Testis (tissue), 2 donors: ENCODE measurements at regions not wholly inside any gene's neighbourhood (a gene's known extent, or its start where the extent isn't known, plus 50 kb on each side); places are given as distances from the start of the nearest gene placed in this dataset.

Experiments
- DNase-seq: peaks from one replicate; pipeline ENCODE4 v3.0.0-alpha.2; 2019
- H3K27ac ChIP-seq, 2 donors: fragments of 200-600 bp; sonication (generic); one replicate each; pipeline ENCODE4 v1.5.1; 2019
- H3K27me3 ChIP-seq: fragments of 200-600 bp; sonication (generic); one replicate; pipeline ENCODE4 v1.5.1; 2019
- H3K36me3 ChIP-seq: fragments of 200-600 bp; sonication (generic); one replicate; pipeline ENCODE4 v1.5.1; 2017; ENCODE audit warnings: low read depth; ENCODE audit errors: missing control alignments
- H3K4me1 ChIP-seq: fragments of 200-600 bp; sonication (generic); one replicate; pipeline ENCODE4 v1.5.1; 2019
- H3K4me3 ChIP-seq, 2 donors: fragments of 200-600 bp; sonication (generic); one replicate each; pipeline ENCODE4 v1.5.1; 2017 to 2019
- H3K9me3 ChIP-seq: fragments of 200-600 bp; sonication (generic); one replicate; pipeline ENCODE4 v1.5.1; 2017
- CTCF ChIP-seq, 3 experiments: fragments of 450-650 bp in 2 of 3; fragments of 200-600 bp in 1 of 3; sonication (generic) in 1 of 3; IDR thresholded peaks; one replicate each; pipeline ENCODE4 v1.5.1; 2016 to 2019; ENCODE audit warnings: antibody characterized with exemption in 3 of 3, mild to moderate bottlenecking in 2 of 3, moderate library complexity in 1 of 3
- POLR2A ChIP-seq: fragments of 450-650 bp; IDR thresholded peaks from one replicate; pipeline ENCODE4 v1.6.1; 2017; ENCODE audit warnings: antibody characterized with exemption, mild to moderate bottlenecking, moderate library complexity
- WGBS, 2 donors: methylation state at CpG; one replicate each; pipeline ENCODE4 v1.1.5; 2018; 5-methylcytosine and 5-hydroxymethylcytosine counted together
- intact Hi-C: fragments of 100-400 bp; cut with DNase I; formaldehyde crosslinking; loops from one replicate; pipeline ENCODE4 v1.15.1; 2023; ENCODE audit warnings: low total_unique reads

DNA sequence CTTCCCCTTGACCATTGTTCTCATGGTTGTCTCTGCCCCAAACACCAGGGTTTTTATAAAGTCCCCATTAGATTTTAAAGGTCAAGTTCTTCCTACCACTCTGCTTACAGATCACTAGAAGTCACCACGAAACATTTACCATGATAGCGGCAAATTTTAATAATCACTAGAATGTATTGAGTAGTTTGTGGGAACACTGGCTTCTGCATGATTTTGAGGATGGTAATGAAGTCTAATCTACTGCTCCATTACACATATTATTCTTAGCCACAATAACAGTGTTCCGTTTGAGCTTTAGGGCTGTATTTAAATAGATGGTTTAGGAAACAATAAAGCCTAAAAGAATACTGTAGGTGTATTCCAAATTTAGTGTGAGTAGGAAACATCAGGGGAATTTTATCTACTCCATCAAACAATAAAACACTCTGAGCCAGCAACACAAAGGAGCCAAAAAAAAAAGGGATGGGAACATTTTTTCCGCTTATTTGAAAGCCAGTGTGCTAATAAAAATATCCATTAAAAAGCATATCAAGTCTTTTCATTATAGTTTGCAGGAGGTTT lies 49.7 kb downstream of the KLF12 start:
- Histone ChIP-seq H3K4me3 (no peak overlapping the region), H3K9me3 (no peaks in the 10 kb centered on the region), H3K4me1 (no peaks in the 10 kb centered on the region), H3K36me3 (no peaks in the 10 kb centered on the region), H3K27me3 (no peaks in the 10 kb centered on the region), H3K27ac (no peak overlapping the region)
- no peak for DNase-seq
- 74 to 80% methylated on average over 4 of the region's 4 CpGs for WGBS, 2 donors
- intact Hi-C loops: no loop called here
- no peak for TF ChIP-seq CTCF (IDR thresholded peaks at IDR 0.05)
- TF ChIP-seq POLR2A: no peak

- Histone ChIP-seq H3K27ac (no peak overlapping the region), H3K9me3 (no peaks in the 10 kb centered on the region), H3K4me3 (no peak overlapping the region), H3K4me1 (no peaks in the 10 kb centered on the region), H3K36me3 (no peaks in the 10 kb centered on the region), H3K27me3 (no peaks in the 10 kb centered on the region)
- TF ChIP-seq CTCF (IDR thresholded peaks at IDR 0.05) (no peak), POLR2A (no peak)
- intact Hi-C loops: no loop called here
- 43 to 60% methylated on average over 3 of the region's 3 CpGs for WGBS, 2 donors
- no peak for DNase-seq
Observed at GRCh38 chr13:74082741-74083160, 51.5 kb downstream of the KLF12 start.

DNA sequence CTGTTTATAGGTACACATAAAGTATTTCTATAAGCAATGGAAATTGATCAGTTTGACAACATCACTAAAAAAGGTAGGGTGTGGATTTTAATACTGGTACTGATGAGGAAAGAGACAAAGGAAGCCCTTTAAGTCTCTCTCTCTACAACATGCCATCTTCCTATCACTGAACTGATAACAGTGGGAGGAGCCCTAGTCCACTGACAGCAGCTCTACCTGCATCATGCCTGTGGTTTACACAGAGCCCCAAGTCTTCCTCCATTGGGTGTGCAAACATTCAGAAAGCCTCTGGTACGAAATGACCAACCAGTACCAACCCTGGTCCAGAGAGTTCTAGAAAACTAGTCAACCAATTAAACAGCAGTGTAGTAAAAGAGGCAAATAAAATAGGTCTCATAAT lies 53.4 kb downstream of the KLF12 start:
- no peak overlapping the region for H3K4me3 ChIP-seq
- peaks cover 4% of the 10 kb centered on the region for H3K4me1 ChIP-seq
- no peaks in the 10 kb centered on the region for H3K36me3 ChIP-seq
- no peak for DNase-seq
- H3K9me3 ChIP-seq: no peaks in the 10 kb centered on the region
- TF ChIP-seq POLR2A: no peak
- TF ChIP-seq CTCF (IDR thresholded peaks at IDR 0.05): no peak
- H3K27me3 ChIP-seq: no peaks in the 10 kb centered on the region
- intact Hi-C loops: no loop called here
- 95 to 100% methylated on average over 1 of the region's 1 CpG for WGBS, 2 donors
- no peak overlapping the region for H3K27ac ChIP-seq

DNA sequence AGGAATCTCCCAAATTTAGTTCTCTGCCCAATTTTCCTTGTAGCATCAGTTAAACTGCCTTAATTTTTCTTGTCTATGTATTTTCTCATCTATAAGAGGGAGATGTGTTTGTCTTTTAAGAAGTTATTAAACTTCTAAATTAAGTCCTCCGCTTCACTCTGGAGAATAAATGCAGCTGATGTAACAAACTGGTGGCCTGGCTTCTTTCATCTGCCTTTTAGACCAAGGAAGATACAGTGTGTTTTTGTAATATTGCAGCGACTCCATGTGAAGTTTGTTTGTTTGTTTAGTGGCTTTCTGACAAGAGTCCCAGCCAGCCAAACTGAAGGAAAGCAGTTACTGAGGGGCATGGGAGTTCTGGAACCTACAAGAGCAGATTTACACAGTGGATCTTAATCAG lies 56.4 kb downstream of the KLF12 start:
- no peak overlapping the region for H3K27ac ChIP-seq
- WGBS, 2 donors: 25 to 42% methylated on average over 2 of the region's 2 CpGs
- peaks cover 7% of the 10 kb centered on the region for H3K4me1 ChIP-seq
- no peak for TF ChIP-seq POLR2A
- no peak for TF ChIP-seq CTCF (IDR thresholded peaks at IDR 0.05)
- DNase-seq: peak; percentile 26
- no peaks in the 10 kb centered on the region for H3K27me3 ChIP-seq
- intact Hi-C loops: no loop called here
- H3K9me3 ChIP-seq: no peaks in the 10 kb centered on the region
- no peaks in the 10 kb centered on the region for H3K36me3 ChIP-seq
- no peak overlapping the region for H3K4me3 ChIP-seq

DNA sequence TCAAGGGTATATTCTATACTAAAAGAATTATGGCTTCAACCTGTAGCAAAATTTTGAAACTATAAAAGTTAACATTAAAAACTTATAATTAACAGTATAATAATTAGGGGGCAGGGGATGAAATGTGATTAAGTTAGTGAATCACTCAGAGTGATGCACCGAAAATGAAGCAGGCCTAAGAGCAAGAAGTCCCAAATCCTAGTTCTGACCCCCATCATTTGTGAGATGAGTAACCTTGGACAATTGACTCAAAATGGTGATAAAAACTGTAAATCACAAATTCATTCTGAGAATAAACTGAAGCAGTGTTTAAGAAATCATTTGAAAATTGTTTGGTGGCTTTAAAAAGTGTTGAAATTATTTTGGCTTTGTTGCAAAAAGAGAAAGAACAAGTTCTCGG lies 56.8 kb downstream of the KLF12 start:
- intact Hi-C loops: no loop called here
- H3K27ac ChIP-seq: no peak overlapping the region
- 57 to 60% methylated on average over 2 of the region's 2 CpGs for WGBS, 2 donors
- no peaks in the 10 kb centered on the region for H3K9me3 ChIP-seq
- DNase-seq: no peak
- no peak overlapping the region for H3K4me3 ChIP-seq
- TF ChIP-seq CTCF (IDR thresholded peaks at IDR 0.05): no peak
- no peak for TF ChIP-seq POLR2A
- peaks cover 7% of the 10 kb centered on the region for H3K4me1 ChIP-seq
- no peaks in the 10 kb centered on the region for H3K27me3 ChIP-seq
- no peaks in the 10 kb centered on the region for H3K36me3 ChIP-seq
